ENCODE measurements at regions not wholly inside any gene's neighbourhood (a gene's known extent, or its start where the extent isn't known, plus 50 kb on each side); places are given as distances from the start of the nearest gene placed in this dataset.

- Histone ChIP-seq H3K9ac (no peak overlapping the region), H4K20me1 (ENCODE audit: insufficient read depth) (no peaks in the 10 kb centered on the region), H3K79me2 (ENCODE audit: insufficient read depth, low read depth) (no peaks in the 10 kb centered on the region), H3K27ac (no peak overlapping the region), H2AFZ (ENCODE audit: low read depth) (no peak overlapping the region), H3K4me2 (no peak overlapping the region), H3K4me1 (ENCODE audit: low read depth, poor library complexity, severe bottlenecking) (peaks cover 14% of the 10 kb centered on the region), H3K27me3 (ENCODE audit: insufficient read depth, low read depth) (no peaks in the 10 kb centered on the region), H3K4me3 (IDR thresholded peaks at IDR 0.05; ENCODE audit: insufficient read depth, low read depth, low read length) (no peak overlapping the region), H3K36me3 (ENCODE audit: insufficient read depth) (no peaks in the 10 kb centered on the region)
- no peak for TF ChIP-seq CTCF (conservative IDR thresholded peaks at IDR 0.05; ENCODE audit: low read depth, low read length)
Observed at GRCh38 chr1:68287241-68287640, 54.9 kb upstream of the WLS start.

- no peak for TF ChIP-seq CTCF (conservative IDR thresholded peaks at IDR 0.05; ENCODE audit: low read depth, low read length)
- no peaks in the 10 kb centered on the region for H3K4me1 ChIP-seq (ENCODE audit: low read depth, poor library complexity, severe bottlenecking)
- no peak overlapping the region for H2AFZ ChIP-seq (ENCODE audit: low read depth)
- no peaks in the 10 kb centered on the region for H4K20me1 ChIP-seq (ENCODE audit: insufficient read depth)
- no peaks in the 10 kb centered on the region for H3K27me3 ChIP-seq (ENCODE audit: insufficient read depth, low read depth)
- H3K9ac ChIP-seq: no peak overlapping the region
- H3K4me3 ChIP-seq (IDR thresholded peaks at IDR 0.05; ENCODE audit: insufficient read depth, low read depth, low read length): no peak overlapping the region
- H3K27ac ChIP-seq: no peak overlapping the region
- no peaks in the 10 kb centered on the region for H3K79me2 ChIP-seq (ENCODE audit: insufficient read depth, low read depth)
- H3K4me2 ChIP-seq: no peak overlapping the region
- H3K36me3 ChIP-seq (ENCODE audit: insufficient read depth): no peaks in the 10 kb centered on the region
Observed at GRCh38 chr1:68285046-68285445, 52.7 kb upstream of the WLS start.

GRCh38 chr1:68281946-68282615, 49.8 kb upstream of the WLS start:
- Histone ChIP-seq H3K36me3 (ENCODE audit: insufficient read depth) (no peaks in the 10 kb centered on the region), H3K4me2 (no peak overlapping the region), H3K27ac (no peak overlapping the region), H3K79me2 (ENCODE audit: insufficient read depth, low read depth) (no peaks in the 10 kb centered on the region), H3K4me1 (ENCODE audit: low read depth, poor library complexity, severe bottlenecking) (no peaks in the 10 kb centered on the region), H3K4me3 (IDR thresholded peaks at IDR 0.05; ENCODE audit: insufficient read depth, low read depth, low read length) (no peak overlapping the region), H4K20me1 (ENCODE audit: insufficient read depth) (no peaks in the 10 kb centered on the region), H3K9ac (no peak overlapping the region), H3K27me3 (ENCODE audit: insufficient read depth, low read depth) (no peaks in the 10 kb centered on the region), H2AFZ (ENCODE audit: low read depth) (no peak overlapping the region)
- no peak for TF ChIP-seq CTCF (conservative IDR thresholded peaks at IDR 0.05; ENCODE audit: low read depth, low read length)

All from KMS-11 (cell line).